ENCODE measurements at regions not wholly inside any gene's neighbourhood (a gene's known extent, or its start where the extent isn't known, plus 50 kb on each side); places are given as distances from the start of the nearest gene placed in this dataset.

- Histone ChIP-seq H3K4me2 (no peak overlapping the region), H3K4me3 (ENCODE audit: low read depth in 2 of 2, low read length in 1 of 2) (no peak overlapping the region), H3K27ac (ENCODE audit: low read depth in 2 of 2, low read length in 1 of 2) (no peak overlapping the region), H3K9me3 (no peaks in the 10 kb centered on the region), H3K9ac (no peak overlapping the region), H3K79me2 (ENCODE audit: insufficient read depth) (peaks cover 13% of the 10 kb centered on the region), H3F3A (replicated peaks; ENCODE audit: insufficient read depth) (no peaks in the 10 kb centered on the region), H3K27me3 (ENCODE audit: insufficient read depth) (no peaks in the 10 kb centered on the region), H3K9me2 (no peaks in the 10 kb centered on the region), H2AFZ (ENCODE audit: low read depth) (no peak overlapping the region), H4K20me1 (ENCODE audit: insufficient read depth) (0 out of 2 replicates have a peak, but pooled peaks cover 3% of the 10 kb centered on the region), H3K36me3 (replicated peaks in 1 of 2; ENCODE audit: control insufficient read depth in 1 of 2, insufficient read depth in 2 of 2, low read length in 1 of 2) (no peaks in the 10 kb centered on the region), H3K4me1 (ENCODE audit: control insufficient read depth in 1 of 2, insufficient read depth in 2 of 2, low read depth in 1 of 2, low read length in 1 of 2) (peaks cover 30 to 62% of the 10 kb centered on the region in 2 experiments; a peak in 3 of 4 replicates)
- POLR2A ChIA-PET: no interaction called here
- DNase-seq: no peak
- whole genome bisulfite sequencing (ENCODE audit: low lambda C conversion rate): 96% methylated on average over 7 of the region's 8 CpGs
- CTCF ChIA-PET: interaction anchor here (1.1 to 11.7 kb wide), 3 partner anchors 37 to 117 kb away, joined by 3 to 122 read pairs (median 7); no protein-coding TSS in a partner anchor
- TF ChIP-seq EZH2phosphoT487 (IDR thresholded peaks at IDR 0.05; ENCODE audit: borderline replicate concordance, low read depth) (no peak), RFX5 (IDR thresholded peaks at IDR 0.05; ENCODE audit: low read length) (no peak), NRF1 (IDR thresholded peaks at IDR 0.05; ENCODE audit: low read depth, low read length) (no peak), ZBTB33 (IDR thresholded peaks at IDR 0.05; ENCODE audit: borderline replicate concordance, low read depth) (no peak), SIN3A (IDR thresholded peaks at IDR 0.05; ENCODE audit: borderline replicate concordance, low read depth, low read length) (no peak), GATA2 (CRISPR knock-in tag; IDR thresholded peaks at IDR 0.05) (no peak), NFIC (IDR thresholded peaks at IDR 0.05; ENCODE audit: borderline replicate concordance) (no peak), TCF12 (IDR thresholded peaks at IDR 0.05) (no peak), MXI1 (IDR thresholded peaks at IDR 0.05; ENCODE audit: low read depth, low read length) (no peak)
Observed at GRCh38 chr16:85231959-85232358, 119.7 kb upstream of the CIBAR2 start.

DNA sequence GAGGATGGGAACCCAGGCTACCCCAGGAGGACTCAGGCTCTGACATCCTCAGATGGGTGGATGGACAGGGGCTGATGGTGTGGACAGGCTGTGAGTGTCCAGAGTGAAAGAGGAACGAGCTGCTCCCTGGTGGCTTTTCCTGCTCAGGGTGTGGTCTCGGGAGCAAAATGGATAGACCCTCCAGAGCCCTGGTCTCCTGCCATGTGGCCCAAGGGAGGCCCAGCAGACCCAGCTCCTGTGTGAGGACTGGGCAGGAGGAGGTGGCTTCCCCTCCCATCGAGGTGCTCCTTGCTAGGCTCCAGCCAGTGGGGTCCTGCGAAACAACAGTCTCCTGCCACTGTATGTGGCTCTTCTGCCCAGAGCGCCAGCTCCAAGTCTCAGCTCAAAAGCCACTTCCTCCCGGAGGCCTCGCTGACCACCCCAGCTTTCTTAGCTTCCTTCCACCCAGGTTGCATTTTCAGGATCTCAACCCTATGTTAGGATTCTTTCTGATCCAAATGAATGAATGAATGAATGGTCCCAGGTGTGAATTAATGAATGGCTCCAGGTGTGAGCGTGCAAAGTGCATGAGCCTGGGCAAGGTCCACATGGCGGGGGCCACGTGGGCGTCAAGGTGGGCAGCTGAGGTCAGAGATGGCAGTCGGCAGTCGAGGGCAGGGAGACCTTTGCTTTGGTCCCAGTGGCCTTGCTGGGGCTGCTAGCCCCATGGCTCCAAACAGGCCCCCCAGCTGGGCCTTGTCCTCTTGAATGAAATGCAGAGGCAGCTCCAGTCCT lies 120.3 kb upstream of the CIBAR2 start:
- 91% methylated on average over 11 of the region's 13 CpGs for WGBS (ENCODE audit: low lambda C conversion rate)

More for the DNA sequence above, 120.3 kb upstream of the CIBAR2 start:
- no peak overlapping the region; a peak in 1 of 4 replicates for H3K27ac ChIP-seq (ENCODE audit: low read depth in 2 of 2, low read length in 1 of 2)
- TF ChIP-seq NRF1 (IDR thresholded peaks at IDR 0.05; ENCODE audit: low read depth, low read length) (no peak), ELF1 (IDR thresholded peaks at IDR 0.05) (no peak), FOXM1 (IDR thresholded peaks at IDR 0.05; ENCODE audit: low read depth) (no peak), GATA2 (CRISPR knock-in tag; IDR thresholded peaks at IDR 0.05) (no peak), TEAD4 (IDR thresholded peaks at IDR 0.05; ENCODE audit: borderline replicate concordance, insufficient read depth) (no peak), MXI1 (IDR thresholded peaks at IDR 0.05; ENCODE audit: low read depth, low read length) (no peak), RFX5 (IDR thresholded peaks at IDR 0.05; ENCODE audit: low read length) (no peak), EP300 (IDR thresholded peaks at IDR 0.05; ENCODE audit: borderline replicate concordance in 1 of 2, low read depth in 1 of 2, low read length in 1 of 2) (no peak), FOSL2 (IDR thresholded peaks at IDR 0.05; ENCODE audit: borderline replicate concordance, low read depth) (no peak)
- TF ChIP-seq, protein P1, sequence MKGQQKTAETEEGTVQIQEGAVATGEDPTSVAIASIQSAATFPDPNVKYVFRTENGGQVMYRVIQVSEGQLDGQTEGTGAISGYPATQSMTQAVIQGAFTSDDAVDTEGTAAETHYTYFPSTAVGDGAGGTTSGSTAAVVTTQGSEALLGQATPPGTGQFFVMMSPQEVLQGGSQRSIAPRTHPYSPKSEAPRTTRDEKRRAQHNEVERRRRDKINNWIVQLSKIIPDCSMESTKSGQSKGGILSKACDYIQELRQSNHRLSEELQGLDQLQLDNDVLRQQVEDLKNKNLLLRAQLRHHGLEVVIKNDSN (IDR thresholded peaks at IDR 0.05; ENCODE audit: borderline replicate concordance, low read depth): no peak
- TF ChIP-seq, protein P2, sequence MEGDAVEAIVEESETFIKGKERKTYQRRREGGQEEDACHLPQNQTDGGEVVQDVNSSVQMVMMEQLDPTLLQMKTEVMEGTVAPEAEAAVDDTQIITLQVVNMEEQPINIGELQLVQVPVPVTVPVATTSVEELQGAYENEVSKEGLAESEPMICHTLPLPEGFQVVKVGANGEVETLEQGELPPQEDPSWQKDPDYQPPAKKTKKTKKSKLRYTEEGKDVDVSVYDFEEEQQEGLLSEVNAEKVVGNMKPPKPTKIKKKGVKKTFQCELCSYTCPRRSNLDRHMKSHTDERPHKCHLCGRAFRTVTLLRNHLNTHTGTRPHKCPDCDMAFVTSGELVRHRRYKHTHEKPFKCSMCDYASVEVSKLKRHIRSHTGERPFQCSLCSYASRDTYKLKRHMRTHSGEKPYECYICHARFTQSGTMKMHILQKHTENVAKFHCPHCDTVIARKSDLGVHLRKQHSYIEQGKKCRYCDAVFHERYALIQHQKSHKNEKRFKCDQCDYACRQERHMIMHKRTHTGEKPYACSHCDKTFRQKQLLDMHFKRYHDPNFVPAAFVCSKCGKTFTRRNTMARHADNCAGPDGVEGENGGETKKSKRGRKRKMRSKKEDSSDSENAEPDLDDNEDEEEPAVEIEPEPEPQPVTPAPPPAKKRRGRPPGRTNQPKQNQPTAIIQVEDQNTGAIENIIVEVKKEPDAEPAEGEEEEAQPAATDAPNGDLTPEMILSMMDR (IDR thresholded peaks at IDR 0.05): no peak
- POLR2A ChIA-PET: no interaction called here
- CTCF ChIA-PET: interaction anchor here (0.7 to 11.7 kb wide), 3 partner anchors 38 to 118 kb away, joined by 3 to 122 read pairs (median 3); no protein-coding TSS in a partner anchor
- no peak overlapping the region for H3K4me2 ChIP-seq
- H3K79me2 ChIP-seq (ENCODE audit: insufficient read depth): peaks cover 13% of the 10 kb centered on the region
- no peak overlapping the region for H3K9ac ChIP-seq
- H3K9me2 ChIP-seq: no peaks in the 10 kb centered on the region
- no peaks in the 10 kb centered on the region for H3K36me3 ChIP-seq (replicated peaks in 1 of 2; ENCODE audit: control insufficient read depth in 1 of 2, insufficient read depth in 2 of 2, low read length in 1 of 2)
- no peaks in the 10 kb centered on the region for H3F3A ChIP-seq (replicated peaks; ENCODE audit: insufficient read depth)
- H4K20me1 ChIP-seq (ENCODE audit: insufficient read depth): no peaks in the 10 kb centered on the region
- DNase-seq: no peak
- H3K27me3 ChIP-seq (ENCODE audit: insufficient read depth): no peaks in the 10 kb centered on the region
- H3K4me3 ChIP-seq (ENCODE audit: low read depth in 2 of 2, low read length in 1 of 2): no peak overlapping the region
- no peaks in the 10 kb centered on the region for H3K9me3 ChIP-seq
- H3K4me1 ChIP-seq (ENCODE audit: control insufficient read depth in 1 of 2, insufficient read depth in 2 of 2, low read depth in 1 of 2, low read length in 1 of 2): peaks cover 30 to 56% of the 10 kb centered on the region in 2 experiments; a peak in 3 of 4 replicates
- no peak overlapping the region for H2AFZ ChIP-seq (ENCODE audit: low read depth)
